ENCODE measurements at regions not wholly inside any gene's neighbourhood (a gene's known extent, or its start where the extent isn't known, plus 50 kb on each side); places are given as distances from the start of the nearest gene placed in this dataset.

GRCh38 chr18:73812423-73812822 lies 335.2 kb downstream of the FBXO15 start:
- DNase-seq (ENCODE audit: low spot score) = no peak
- TF ChIP-seq CTCF (IDR thresholded peaks at IDR 0.05; ENCODE audit: extremely low read depth, missing control alignments) = no peak

GRCh38 chr18:73807551-73808192 lies 340.0 kb downstream of the FBXO15 start:
- no peak for DNase-seq (ENCODE audit: low spot score)

GRCh38 chr18:73805991-73806390 lies 341.6 kb downstream of the FBXO15 start:
- no peak for TF ChIP-seq CTCF (IDR thresholded peaks at IDR 0.05; ENCODE audit: extremely low read depth, missing control alignments)
- DNase-seq (ENCODE audit: low spot score) = no peak

More at GRCh38 chr18:73807551-73808192, 340.0 kb downstream of the FBXO15 start:
- no peak for TF ChIP-seq CTCF (IDR thresholded peaks at IDR 0.05; ENCODE audit: extremely low read depth, missing control alignments)

GRCh38 chr18:73797419-73797818 lies 350.2 kb downstream of the FBXO15 start:
- no peak for TF ChIP-seq CTCF (IDR thresholded peaks at IDR 0.05; ENCODE audit: extremely low read depth, missing control alignments)
- no peak for DNase-seq (ENCODE audit: low spot score)

- TF ChIP-seq CTCF (IDR thresholded peaks at IDR 0.05; ENCODE audit: extremely low read depth, missing control alignments) = no peak
- no peak for DNase-seq (ENCODE audit: low spot score)
Measured at GRCh38 chr18:73793386-73793785, 354.2 kb downstream of the FBXO15 start.

- DNase-seq (ENCODE audit: low spot score) = no peak
- TF ChIP-seq CTCF (IDR thresholded peaks at IDR 0.05; ENCODE audit: extremely low read depth, missing control alignments) = no peak
Measured at GRCh38 chr18:73791081-73791480, 356.6 kb downstream of the FBXO15 start.

GRCh38 chr18:73790587-73790986 lies 357.0 kb downstream of the FBXO15 start:
- no peak for TF ChIP-seq CTCF (IDR thresholded peaks at IDR 0.05; ENCODE audit: extremely low read depth, missing control alignments)
- DNase-seq (ENCODE audit: low spot score) = no peak
